ENCODE measurements at regions not wholly inside any gene's neighbourhood (a gene's known extent, or its start where the extent isn't known, plus 50 kb on each side); places are given as distances from the start of the nearest gene placed in this dataset.

DNA sequence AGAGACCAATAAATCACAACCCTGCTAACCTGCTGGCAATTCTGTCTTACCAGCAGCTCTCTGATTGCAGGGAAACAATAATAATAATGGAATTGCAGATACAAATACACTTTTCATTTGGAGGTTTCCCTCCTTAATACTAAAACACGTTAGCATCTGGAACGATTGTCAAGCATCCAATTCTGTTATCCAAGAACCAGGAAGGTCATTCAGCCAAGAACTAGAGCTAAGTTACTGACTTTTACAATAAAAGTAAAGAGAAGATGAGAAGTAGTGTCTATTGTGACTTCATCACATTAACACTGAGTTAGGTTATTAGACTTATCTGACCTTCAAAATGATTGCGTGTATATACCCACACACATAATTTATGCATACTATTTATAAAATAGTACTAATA lies 335.6 kb downstream of the BRINP1 start:
- TF ChIP-seq, protein P1, sequence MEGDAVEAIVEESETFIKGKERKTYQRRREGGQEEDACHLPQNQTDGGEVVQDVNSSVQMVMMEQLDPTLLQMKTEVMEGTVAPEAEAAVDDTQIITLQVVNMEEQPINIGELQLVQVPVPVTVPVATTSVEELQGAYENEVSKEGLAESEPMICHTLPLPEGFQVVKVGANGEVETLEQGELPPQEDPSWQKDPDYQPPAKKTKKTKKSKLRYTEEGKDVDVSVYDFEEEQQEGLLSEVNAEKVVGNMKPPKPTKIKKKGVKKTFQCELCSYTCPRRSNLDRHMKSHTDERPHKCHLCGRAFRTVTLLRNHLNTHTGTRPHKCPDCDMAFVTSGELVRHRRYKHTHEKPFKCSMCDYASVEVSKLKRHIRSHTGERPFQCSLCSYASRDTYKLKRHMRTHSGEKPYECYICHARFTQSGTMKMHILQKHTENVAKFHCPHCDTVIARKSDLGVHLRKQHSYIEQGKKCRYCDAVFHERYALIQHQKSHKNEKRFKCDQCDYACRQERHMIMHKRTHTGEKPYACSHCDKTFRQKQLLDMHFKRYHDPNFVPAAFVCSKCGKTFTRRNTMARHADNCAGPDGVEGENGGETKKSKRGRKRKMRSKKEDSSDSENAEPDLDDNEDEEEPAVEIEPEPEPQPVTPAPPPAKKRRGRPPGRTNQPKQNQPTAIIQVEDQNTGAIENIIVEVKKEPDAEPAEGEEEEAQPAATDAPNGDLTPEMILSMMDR (IDR thresholded peaks at IDR 0.05), result no peak
- TF ChIP-seq POLR2A (IDR thresholded peaks at IDR 0.05), result no peak

Data from adrenal gland (tissue), 5 donors.